Keratinocyte (primary cell): ENCODE measurements at regions not wholly inside any gene's neighbourhood (a gene's known extent, or its start where the extent isn't known, plus 50 kb on each side); places are given as distances from the start of the nearest gene placed in this dataset.

Experiments
- DNase-seq: peaks from one replicate; pipeline ENCODE4 v3.0.0-alpha.2; 2011; ENCODE audit warnings: low read depth, missing footprints, low spot score
- FAIRE-seq: peaks from 2 replicates; lab custom pipeline; 2011; peaks lifted over from hg19 to GRCh38; lab: Jason Lieb, UNC
- H2AFZ ChIP-seq: 2 replicates; pipeline ENCODE4 v1.6.0; 2012; ENCODE audit warnings: low read length, control low read depth, inconsistent platforms; ENCODE audit not compliant: control insufficient read depth
- H3K27ac ChIP-seq: 2 replicates; pipeline ENCODE4 v1.5.1; 2011; ENCODE audit warnings: low read length; ENCODE audit not compliant: control insufficient read depth, insufficient read depth
- H3K27me3 ChIP-seq: 3 replicates; pipeline ENCODE4 v1.6.0; 2011; ENCODE audit warnings: low read length; ENCODE audit not compliant: control insufficient read depth, insufficient read depth; ENCODE audit errors: extremely low read depth
- H3K36me3 ChIP-seq, 2 experiments: 2 replicates in 1 of 2; 3 replicates in 1 of 2; pipeline ENCODE4 v1.5.1; 2011; ENCODE audit warnings: low read length in 2 of 2, mild to moderate bottlenecking in 1 of 2; ENCODE audit not compliant: control insufficient read depth in 2 of 2, insufficient read depth in 2 of 2; ENCODE audit errors: extremely low read depth in 1 of 2
- H3K4me1 ChIP-seq: 3 replicates; pipeline ENCODE4 v1.5.1; 2011; ENCODE audit warnings: low read length; ENCODE audit not compliant: control insufficient read depth, insufficient read depth; ENCODE audit errors: extremely low read depth
- H3K4me2 ChIP-seq: 3 replicates; pipeline ENCODE4 v1.6.0; 2011; ENCODE audit warnings: low read depth, low read length; ENCODE audit not compliant: control insufficient read depth, insufficient read depth; ENCODE audit errors: extremely low read depth
- H3K4me3 ChIP-seq, 3 experiments: fragments of 200-600 bp in 1 of 3; sonication (generic) in 1 of 3; 2 replicates in 2 of 3; 3 replicates in 1 of 3; pipeline ENCODE4 v1.5.1; 2011 to 2016; ENCODE audit warnings: low read length in 3 of 3, mild to moderate bottlenecking in 3 of 3, control low read depth in 2 of 3, inconsistent platforms in 1 of 3, low read depth in 1 of 3, mixed read lengths in 1 of 3, mixed run types in 1 of 3, moderate library complexity in 1 of 3; ENCODE audit not compliant: control insufficient read depth in 2 of 3, insufficient read depth in 2 of 3; ENCODE audit errors: extremely low read depth in 1 of 3
- H3K79me2 ChIP-seq: 2 replicates; pipeline ENCODE4 v1.6.0; 2012; ENCODE audit warnings: low read length; ENCODE audit not compliant: control insufficient read depth, insufficient read depth
- H3K9ac ChIP-seq: 3 replicates; pipeline ENCODE4 v1.6.0; 2011; ENCODE audit warnings: low read length; ENCODE audit not compliant: control insufficient read depth, insufficient read depth; ENCODE audit errors: extremely low read depth
- H3K9me1 ChIP-seq: 3 replicates; pipeline ENCODE4 v1.6.0; 2011; ENCODE audit warnings: low read length; ENCODE audit not compliant: control insufficient read depth, insufficient read depth; ENCODE audit errors: extremely low read depth
- H3K9me3 ChIP-seq: 2 replicates; pipeline ENCODE4 v1.5.1; 2012; ENCODE audit warnings: low read depth, low read length; ENCODE audit not compliant: control insufficient read depth
- H4K20me1 ChIP-seq: 3 replicates; pipeline ENCODE4 v1.6.0; 2011; ENCODE audit warnings: low read length; ENCODE audit not compliant: control insufficient read depth, insufficient read depth; ENCODE audit errors: extremely low read depth
- EZH2 ChIP-seq: IDR thresholded peaks from one replicate; pipeline ENCODE4 v1.6.1; 2012; ENCODE audit warnings: inconsistent platforms, mild to moderate bottlenecking, low read length, moderate library complexity
- dilution Hi-C: fragments of 300-500 bp; cut with MboI; formaldehyde crosslinking; loops from one replicate; pipeline ENCODE4 v1.7.0; 2020; ENCODE audit warnings: low sequenced_read_pairs; ENCODE audit not compliant: extremely low pct_ligation_motif_present
- TF ChIP-seq, protein P1 (sequence below), 3 experiments: IDR thresholded peaks in 1 of 3; conservative IDR thresholded peaks in 1 of 3; optimal IDR thresholded peaks in 1 of 3; 2 replicates in 2 of 3; 3 replicates in 1 of 3; pipeline versions ENCODE3 to v1.5.1; 2011; ENCODE audit warnings: low read length in 3 of 3, mild to moderate bottlenecking in 3 of 3, moderate library complexity in 2 of 3, control low read depth in 1 of 3, inconsistent platforms in 1 of 3; ENCODE audit not compliant: insufficient read depth in 2 of 3; ENCODE audit errors: extremely low read depth in 1 of 3

DNA sequence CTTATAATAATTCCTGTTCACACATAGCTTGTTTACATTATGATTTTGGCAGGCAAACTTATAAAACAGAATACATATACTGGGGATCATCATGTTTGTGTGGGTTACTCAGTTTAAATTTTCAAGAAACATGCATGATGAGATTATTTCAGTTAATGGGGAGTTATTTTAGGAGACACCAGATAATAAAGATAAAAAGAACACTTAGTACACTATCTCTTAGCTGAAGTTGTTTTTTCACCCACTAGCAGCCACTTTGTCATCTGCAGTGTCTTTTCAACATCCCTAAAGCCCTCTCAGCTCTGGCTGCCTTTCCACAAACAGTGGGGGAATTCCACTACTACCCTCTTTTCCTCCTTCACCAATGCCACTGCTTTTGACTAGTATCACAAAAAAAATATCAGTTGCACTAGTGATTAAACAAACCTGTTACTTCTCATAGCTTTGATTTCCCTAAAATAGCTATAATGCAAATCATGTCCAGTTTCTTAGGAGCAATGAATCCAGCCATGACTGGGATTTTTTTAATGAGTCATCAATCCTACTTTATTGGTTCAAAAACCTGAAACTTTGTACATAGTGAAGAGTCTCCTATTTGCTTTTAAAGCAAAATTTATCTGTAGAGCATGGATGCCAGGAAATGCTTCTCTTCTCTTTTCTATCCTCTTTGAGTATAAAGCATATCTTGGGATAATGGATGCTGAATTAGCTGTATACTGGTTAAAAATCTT is 156.7 kb upstream of the TFPI start:
- Histone ChIP-seq H3K4me2 (no peak overlapping the region), H3K9ac (no peak overlapping the region), H3K4me1 (no peaks in the 10 kb centered on the region), H3K27me3 (no peaks in the 10 kb centered on the region), H3K27ac (no peak overlapping the region), H3K4me3 (no peak overlapping the region), H3K79me2 (no peaks in the 10 kb centered on the region), H3K9me3 (no peaks in the 10 kb centered on the region), H4K20me1 (no peaks in the 10 kb centered on the region), H3K9me1 (no peaks in the 10 kb centered on the region), H2AFZ (no peak overlapping the region), H3K36me3 (no peaks in the 10 kb centered on the region)
- dilution Hi-C loops: no loop called here
- DNase-seq (no peak), FAIRE-seq (no peak)
- no peak for TF ChIP-seq EZH2
- TF ChIP-seq, protein P1, sequence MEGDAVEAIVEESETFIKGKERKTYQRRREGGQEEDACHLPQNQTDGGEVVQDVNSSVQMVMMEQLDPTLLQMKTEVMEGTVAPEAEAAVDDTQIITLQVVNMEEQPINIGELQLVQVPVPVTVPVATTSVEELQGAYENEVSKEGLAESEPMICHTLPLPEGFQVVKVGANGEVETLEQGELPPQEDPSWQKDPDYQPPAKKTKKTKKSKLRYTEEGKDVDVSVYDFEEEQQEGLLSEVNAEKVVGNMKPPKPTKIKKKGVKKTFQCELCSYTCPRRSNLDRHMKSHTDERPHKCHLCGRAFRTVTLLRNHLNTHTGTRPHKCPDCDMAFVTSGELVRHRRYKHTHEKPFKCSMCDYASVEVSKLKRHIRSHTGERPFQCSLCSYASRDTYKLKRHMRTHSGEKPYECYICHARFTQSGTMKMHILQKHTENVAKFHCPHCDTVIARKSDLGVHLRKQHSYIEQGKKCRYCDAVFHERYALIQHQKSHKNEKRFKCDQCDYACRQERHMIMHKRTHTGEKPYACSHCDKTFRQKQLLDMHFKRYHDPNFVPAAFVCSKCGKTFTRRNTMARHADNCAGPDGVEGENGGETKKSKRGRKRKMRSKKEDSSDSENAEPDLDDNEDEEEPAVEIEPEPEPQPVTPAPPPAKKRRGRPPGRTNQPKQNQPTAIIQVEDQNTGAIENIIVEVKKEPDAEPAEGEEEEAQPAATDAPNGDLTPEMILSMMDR (optimal IDR thresholded peaks at IDR 0.05 in 1 of 3, IDR thresholded peaks at IDR 0.05 in 1 of 3, conservative IDR thresholded peaks at IDR 0.05 in 1 of 3; ENCODE audit: extremely low read depth in 1 of 3, insufficient read depth in 2 of 3, low read length in 3 of 3): no peak

DNA sequence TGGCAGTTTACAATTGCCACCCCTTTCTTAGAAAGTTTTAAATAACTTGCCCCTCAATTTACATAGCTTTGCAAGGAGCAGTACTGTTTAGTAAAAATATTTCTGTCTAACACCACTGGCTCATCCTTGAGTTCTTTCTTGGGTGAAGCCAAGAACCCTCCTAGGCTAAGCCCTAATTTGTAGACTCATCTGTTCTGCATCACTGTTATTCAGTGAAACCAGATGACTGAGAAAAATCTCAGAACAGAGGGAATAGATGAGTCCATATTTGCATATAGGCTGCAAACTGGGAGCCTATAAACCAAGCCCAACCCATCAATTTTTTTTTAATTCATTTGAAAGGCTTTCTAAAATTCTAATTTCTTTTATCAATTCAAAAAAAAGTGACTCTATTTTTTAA is 161.4 kb upstream of the TFPI start:
- dilution Hi-C loops: no loop called here
- TF ChIP-seq, protein P1 (optimal IDR thresholded peaks at IDR 0.05 in 1 of 3, IDR thresholded peaks at IDR 0.05 in 1 of 3, conservative IDR thresholded peaks at IDR 0.05 in 1 of 3; ENCODE audit: extremely low read depth in 1 of 3, insufficient read depth in 2 of 3, low read length in 3 of 3): no peak
- no peak for TF ChIP-seq EZH2
- Histone ChIP-seq H3K9me3 (no peaks in the 10 kb centered on the region), H3K4me3 (no peak overlapping the region), H3K79me2 (no peaks in the 10 kb centered on the region), H4K20me1 (no peaks in the 10 kb centered on the region), H3K27me3 (no peaks in the 10 kb centered on the region), H3K36me3 (no peaks in the 10 kb centered on the region), H3K9ac (no peak overlapping the region), H3K4me2 (no peak overlapping the region), H3K9me1 (no peaks in the 10 kb centered on the region), H2AFZ (no peak overlapping the region), H3K27ac (no peak overlapping the region), H3K4me1 (no peaks in the 10 kb centered on the region)
- FAIRE-seq (no peak), DNase-seq (no peak)
